GM20000 (cell line): ENCODE measurements at regions not wholly inside any gene's neighbourhood (a gene's known extent, or its start where the extent isn't known, plus 50 kb on each side); places are given as distances from the start of the nearest gene placed in this dataset.

Experiments used
- DNase-seq: peaks from one replicate; pipeline ENCODE4 v3.0.0; 2012; ENCODE audit warnings: low spot score
- CTCF ChIP-seq: IDR thresholded peaks from 2 replicates; pipeline ENCODE4 v1.5.1; 2012; ENCODE audit warnings: mild to moderate bottlenecking, control low read depth; ENCODE audit errors: extremely low read depth, missing control alignments

GRCh38 chr1:72936151-72936740 lies 653.9 kb upstream of the NEGR1 start:
- DNase-seq: no peak
- no peak for TF ChIP-seq CTCF

- DNase-seq: no peak
- no peak for TF ChIP-seq CTCF
Measured at GRCh38 chr1:72932025-72932424, 649.7 kb upstream of the NEGR1 start.

GRCh38 chr1:72930528-72930927 lies 648.2 kb upstream of the NEGR1 start:
- TF ChIP-seq CTCF: no peak
- no peak for DNase-seq

GRCh38 chr1:72918940-72919339 lies 636.6 kb upstream of the NEGR1 start:
- DNase-seq: no peak
- TF ChIP-seq CTCF: no peak

GRCh38 chr1:72917920-72918319 lies 635.6 kb upstream of the NEGR1 start:
- no peak for DNase-seq

GRCh38 chr1:72915581-72915980 lies 633.2 kb upstream of the NEGR1 start:
- DNase-seq: no peak
- TF ChIP-seq CTCF: no peak

More at GRCh38 chr1:72917920-72918319, 635.6 kb upstream of the NEGR1 start:
- TF ChIP-seq CTCF: no peak

GRCh38 chr1:72911656-72912055 lies 629.3 kb upstream of the NEGR1 start:
- DNase-seq: no peak
- TF ChIP-seq CTCF: no peak
